ENCODE measurements at regions not wholly inside any gene's neighbourhood (a gene's known extent, or its start where the extent isn't known, plus 50 kb on each side); places are given as distances from the start of the nearest gene placed in this dataset.

DNA sequence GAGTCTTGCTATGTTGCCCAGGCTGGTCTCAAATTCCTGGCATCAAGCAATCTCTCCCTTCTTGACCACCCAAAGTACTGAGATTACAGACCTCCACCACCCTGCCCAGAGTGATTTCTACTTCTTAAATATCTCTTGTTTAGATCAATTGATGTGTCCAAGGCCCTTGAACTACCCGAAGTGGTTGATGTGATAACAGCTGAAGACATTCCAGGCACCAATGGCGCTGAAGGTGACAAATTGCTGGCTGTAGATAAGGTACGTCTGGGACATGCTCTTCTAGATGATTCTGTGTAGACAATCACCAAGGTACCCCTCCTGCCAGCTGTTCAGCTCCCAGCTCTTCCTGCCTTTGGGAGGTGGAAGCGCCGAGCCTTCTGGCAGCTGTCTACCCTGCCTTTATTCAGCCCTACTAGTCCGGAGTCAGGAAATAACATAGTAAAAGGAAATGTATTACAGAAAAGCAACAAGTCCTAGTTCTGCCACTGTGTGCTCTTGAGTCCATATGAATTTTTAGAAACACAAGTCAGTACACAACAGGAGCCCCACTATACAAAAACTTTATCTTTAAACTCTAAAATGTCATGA, 61.3 kb upstream of the BZW1 start:
- H3K9ac ChIP-seq (ENCODE audit: low read depth, low read length), result no peak overlapping the region
- H3K9me3 ChIP-seq (ENCODE audit: insufficient read depth, low read length, severe bottlenecking), result no peaks in the 10 kb centered on the region
- H3K27me3 ChIP-seq (ENCODE audit: insufficient read depth, low read length, poor library complexity), result peaks cover 4% of the 10 kb centered on the region
- no peak for TF ChIP-seq EZH2 (IDR thresholded peaks at IDR 0.05; ENCODE audit: borderline replicate concordance, low read depth, low read length, severe bottlenecking)
- TF ChIP-seq, protein P1, sequence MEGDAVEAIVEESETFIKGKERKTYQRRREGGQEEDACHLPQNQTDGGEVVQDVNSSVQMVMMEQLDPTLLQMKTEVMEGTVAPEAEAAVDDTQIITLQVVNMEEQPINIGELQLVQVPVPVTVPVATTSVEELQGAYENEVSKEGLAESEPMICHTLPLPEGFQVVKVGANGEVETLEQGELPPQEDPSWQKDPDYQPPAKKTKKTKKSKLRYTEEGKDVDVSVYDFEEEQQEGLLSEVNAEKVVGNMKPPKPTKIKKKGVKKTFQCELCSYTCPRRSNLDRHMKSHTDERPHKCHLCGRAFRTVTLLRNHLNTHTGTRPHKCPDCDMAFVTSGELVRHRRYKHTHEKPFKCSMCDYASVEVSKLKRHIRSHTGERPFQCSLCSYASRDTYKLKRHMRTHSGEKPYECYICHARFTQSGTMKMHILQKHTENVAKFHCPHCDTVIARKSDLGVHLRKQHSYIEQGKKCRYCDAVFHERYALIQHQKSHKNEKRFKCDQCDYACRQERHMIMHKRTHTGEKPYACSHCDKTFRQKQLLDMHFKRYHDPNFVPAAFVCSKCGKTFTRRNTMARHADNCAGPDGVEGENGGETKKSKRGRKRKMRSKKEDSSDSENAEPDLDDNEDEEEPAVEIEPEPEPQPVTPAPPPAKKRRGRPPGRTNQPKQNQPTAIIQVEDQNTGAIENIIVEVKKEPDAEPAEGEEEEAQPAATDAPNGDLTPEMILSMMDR (IDR thresholded peaks at IDR 0.05; ENCODE audit: borderline replicate concordance, extremely low read depth, low read length, poor library complexity, severe bottlenecking), result no peak
- no peak for ATAC-seq (ENCODE audit: insufficient read depth, low read depth)
- no peak overlapping the region for H2AFZ ChIP-seq (ENCODE audit: low read depth, low read length)
- no peaks in the 10 kb centered on the region for H3K79me2 ChIP-seq (ENCODE audit: insufficient read depth, low read length)
- no peak overlapping the region for H3K27ac ChIP-seq (ENCODE audit: low read length)
- no peak for DNase-seq
- no peaks in the 10 kb centered on the region for H3K4me1 ChIP-seq (ENCODE audit: insufficient read depth, low read length)
- no peak overlapping the region for H3K4me2 ChIP-seq (ENCODE audit: insufficient read depth, low read length)
- no peak overlapping the region for H3K4me3 ChIP-seq (ENCODE audit: low read depth in 1 of 2, low read length in 2 of 2)
- H3K36me3 ChIP-seq (ENCODE audit: insufficient read depth, low read length), result no peaks in the 10 kb centered on the region
- H4K20me1 ChIP-seq (ENCODE audit: insufficient read depth, low read length), result no peaks in the 10 kb centered on the region

DNA sequence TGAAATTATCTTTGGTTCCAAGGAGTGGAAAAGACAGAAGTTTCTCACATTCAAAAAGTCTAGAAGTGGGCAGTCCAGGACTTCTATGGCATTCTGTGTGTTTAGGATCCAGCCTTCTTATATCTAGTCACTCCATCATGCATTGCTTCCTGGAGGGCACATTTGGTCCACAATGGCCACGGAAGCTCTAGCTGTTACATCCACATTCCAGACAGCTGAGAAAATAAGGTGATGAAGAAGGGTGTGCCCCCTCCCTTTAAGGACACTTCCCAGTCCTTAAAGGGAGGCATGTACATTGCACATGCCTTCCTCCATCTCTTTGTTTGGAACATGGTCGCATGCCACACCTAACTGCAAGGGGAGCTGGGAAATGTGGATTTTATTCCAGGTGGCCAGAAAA, 59.9 kb upstream of the BZW1 start:
- H3K36me3 ChIP-seq (ENCODE audit: insufficient read depth, low read length), result no peaks in the 10 kb centered on the region
- H3K27me3 ChIP-seq (ENCODE audit: insufficient read depth, low read length, poor library complexity), result peaks cover 6% of the 10 kb centered on the region
- H3K9me3 ChIP-seq (ENCODE audit: insufficient read depth, low read length, severe bottlenecking), result no peaks in the 10 kb centered on the region
- ATAC-seq (ENCODE audit: insufficient read depth, low read depth) (no peak), DNase-seq (no peak)
- no peak overlapping the region for H2AFZ ChIP-seq (ENCODE audit: low read depth, low read length)
- no peak for TF ChIP-seq EZH2 (IDR thresholded peaks at IDR 0.05; ENCODE audit: borderline replicate concordance, low read depth, low read length, severe bottlenecking)
- TF ChIP-seq, protein P1 (IDR thresholded peaks at IDR 0.05; ENCODE audit: borderline replicate concordance, extremely low read depth, low read length, poor library complexity, severe bottlenecking), result no peak
- H3K4me1 ChIP-seq (ENCODE audit: insufficient read depth, low read length), result no peaks in the 10 kb centered on the region
- no peaks in the 10 kb centered on the region for H4K20me1 ChIP-seq (ENCODE audit: insufficient read depth, low read length)
- H3K27ac ChIP-seq (ENCODE audit: low read length), result no peak overlapping the region
- H3K9ac ChIP-seq (ENCODE audit: low read depth, low read length), result no peak overlapping the region
- H3K79me2 ChIP-seq (ENCODE audit: insufficient read depth, low read length), result no peaks in the 10 kb centered on the region
- no peak overlapping the region for H3K4me2 ChIP-seq (ENCODE audit: insufficient read depth, low read length)
- H3K4me3 ChIP-seq (ENCODE audit: low read depth in 1 of 2, low read length in 2 of 2), result no peak overlapping the region

DNA sequence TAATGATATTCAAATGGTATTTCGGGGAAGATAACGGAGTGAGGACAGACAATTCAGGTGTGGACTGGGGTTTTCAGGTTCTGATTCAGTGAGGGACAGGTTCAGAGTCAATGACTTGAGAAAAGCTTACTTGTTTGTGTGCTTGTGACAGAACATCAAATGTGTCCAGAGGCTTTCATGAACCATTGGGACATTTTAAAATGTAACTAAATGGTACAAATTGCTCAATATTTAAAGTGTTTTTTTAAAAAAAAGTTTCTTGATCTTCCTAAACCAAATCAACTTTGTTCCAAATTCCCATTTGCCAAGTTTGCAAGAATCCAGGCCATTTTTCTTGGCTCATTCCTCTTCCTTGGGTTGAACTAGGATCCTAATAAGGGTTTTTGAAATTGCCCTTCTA, 59.4 kb upstream of the BZW1 start:
- peaks cover 6% of the 10 kb centered on the region for H3K27me3 ChIP-seq (ENCODE audit: insufficient read depth, low read length, poor library complexity)
- H3K4me1 ChIP-seq (ENCODE audit: insufficient read depth, low read length), result no peaks in the 10 kb centered on the region
- no peak overlapping the region for H2AFZ ChIP-seq (ENCODE audit: low read depth, low read length)
- no peak overlapping the region for H3K4me3 ChIP-seq (ENCODE audit: low read depth in 1 of 2, low read length in 2 of 2)
- H4K20me1 ChIP-seq (ENCODE audit: insufficient read depth, low read length), result no peaks in the 10 kb centered on the region
- no peaks in the 10 kb centered on the region for H3K9me3 ChIP-seq (ENCODE audit: insufficient read depth, low read length, severe bottlenecking)
- ATAC-seq (ENCODE audit: insufficient read depth, low read depth), result no peak
- H3K27ac ChIP-seq (ENCODE audit: low read length), result no peak overlapping the region
- no peaks in the 10 kb centered on the region for H3K79me2 ChIP-seq (ENCODE audit: insufficient read depth, low read length)
- H3K4me2 ChIP-seq (ENCODE audit: insufficient read depth, low read length), result no peak overlapping the region
- TF ChIP-seq, protein P1 (IDR thresholded peaks at IDR 0.05; ENCODE audit: borderline replicate concordance, extremely low read depth, low read length, poor library complexity, severe bottlenecking), result no peak
- no peak for TF ChIP-seq EZH2 (IDR thresholded peaks at IDR 0.05; ENCODE audit: borderline replicate concordance, low read depth, low read length, severe bottlenecking)
- no peak for DNase-seq
- no peak overlapping the region for H3K9ac ChIP-seq (ENCODE audit: low read depth, low read length)
- H3K36me3 ChIP-seq (ENCODE audit: insufficient read depth, low read length), result no peaks in the 10 kb centered on the region

DNA sequence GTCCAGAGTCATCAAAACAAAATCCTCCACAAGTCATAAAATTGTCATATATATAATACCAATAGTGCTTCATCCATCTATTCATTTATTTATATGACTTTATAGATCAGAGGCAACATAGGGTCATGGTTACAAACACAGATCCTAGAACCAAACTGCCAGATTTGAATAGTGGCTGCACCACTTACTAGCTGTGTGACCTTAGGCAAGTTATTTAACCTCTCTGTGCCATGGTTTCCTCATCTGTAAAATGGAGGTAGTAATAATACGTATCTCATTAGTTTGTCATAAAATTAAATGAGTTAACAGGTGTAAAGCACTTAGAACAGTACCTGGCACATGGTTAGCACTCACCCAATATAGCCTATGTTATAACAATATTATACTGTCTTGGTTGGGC, 58.9 kb upstream of the BZW1 start:
- TF ChIP-seq, protein P1 (IDR thresholded peaks at IDR 0.05; ENCODE audit: borderline replicate concordance, extremely low read depth, low read length, poor library complexity, severe bottlenecking), result no peak
- TF ChIP-seq EZH2 (IDR thresholded peaks at IDR 0.05; ENCODE audit: borderline replicate concordance, low read depth, low read length, severe bottlenecking), result no peak
- no peaks in the 10 kb centered on the region for H3K79me2 ChIP-seq (ENCODE audit: insufficient read depth, low read length)
- H4K20me1 ChIP-seq (ENCODE audit: insufficient read depth, low read length), result no peaks in the 10 kb centered on the region
- H3K4me3 ChIP-seq (ENCODE audit: low read depth in 1 of 2, low read length in 2 of 2), result no peak overlapping the region
- no peaks in the 10 kb centered on the region for H3K4me1 ChIP-seq (ENCODE audit: insufficient read depth, low read length)
- peaks cover 6% of the 10 kb centered on the region for H3K27me3 ChIP-seq (ENCODE audit: insufficient read depth, low read length, poor library complexity)
- DNase-seq, result no peak
- H3K9me3 ChIP-seq (ENCODE audit: insufficient read depth, low read length, severe bottlenecking), result no peaks in the 10 kb centered on the region
- H3K36me3 ChIP-seq (ENCODE audit: insufficient read depth, low read length), result no peaks in the 10 kb centered on the region
- no peak overlapping the region for H3K27ac ChIP-seq (ENCODE audit: low read length)
- H2AFZ ChIP-seq (ENCODE audit: low read depth, low read length), result no peak overlapping the region
- H3K4me2 ChIP-seq (ENCODE audit: insufficient read depth, low read length), result no peak overlapping the region
- no peak for ATAC-seq (ENCODE audit: insufficient read depth, low read depth)
- H3K9ac ChIP-seq (ENCODE audit: low read depth, low read length), result no peak overlapping the region

Data from DND-41 (cell line).